ENCODE measurements at regions not wholly inside any gene's neighbourhood (a gene's known extent, or its start where the extent isn't known, plus 50 kb on each side); places are given as distances from the start of the nearest gene placed in this dataset.

DNA sequence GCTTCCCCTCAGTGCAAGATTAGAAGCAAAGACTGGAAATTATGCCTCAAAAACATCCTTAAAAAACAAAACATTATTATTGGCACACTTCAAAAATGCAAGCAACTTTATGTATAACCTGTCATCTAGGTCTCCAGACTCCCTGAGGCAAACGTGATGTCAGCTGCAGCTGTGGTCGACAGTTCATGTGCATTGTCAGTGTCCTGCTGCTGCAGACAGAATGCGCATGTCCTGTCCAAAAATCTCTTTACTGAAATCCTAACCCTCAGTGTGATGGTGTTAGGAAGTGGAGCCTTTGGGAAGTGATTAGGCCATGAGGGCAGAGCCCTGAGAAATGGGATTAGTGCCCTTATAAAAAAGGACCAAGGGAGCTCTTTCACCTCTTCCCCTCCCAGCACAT is 126.9 kb downstream of the CYRIA start:
- H3K9ac ChIP-seq (ENCODE audit: low read length in 5 of 5), result no peak overlapping the region
- no peaks in the 10 kb centered on the region for H3K4me1 ChIP-seq (ENCODE audit: control insufficient read depth in 5 of 5, insufficient read depth in 5 of 5, low read length in 5 of 5)
- no peak overlapping the region for H3K4me3 ChIP-seq (ENCODE audit: low read depth in 1 of 5, low read length in 5 of 5)
- no peaks in the 10 kb centered on the region for H3K9me3 ChIP-seq (ENCODE audit: control insufficient read depth in 5 of 5, low read length in 5 of 5)
- no peaks in the 10 kb centered on the region for H3K36me3 ChIP-seq (ENCODE audit: control insufficient read depth in 5 of 5, insufficient read depth in 5 of 5, low read length in 5 of 5)
- no peak overlapping the region for H3K27ac ChIP-seq (ENCODE audit: low read depth, low read length)
- H3K27me3 ChIP-seq (ENCODE audit: control insufficient read depth in 5 of 5, insufficient read depth in 4 of 5, low read length in 5 of 5), result peaks cover 0 to 4% (median 0%) of the 10 kb centered on the region in 5 donors

DNA sequence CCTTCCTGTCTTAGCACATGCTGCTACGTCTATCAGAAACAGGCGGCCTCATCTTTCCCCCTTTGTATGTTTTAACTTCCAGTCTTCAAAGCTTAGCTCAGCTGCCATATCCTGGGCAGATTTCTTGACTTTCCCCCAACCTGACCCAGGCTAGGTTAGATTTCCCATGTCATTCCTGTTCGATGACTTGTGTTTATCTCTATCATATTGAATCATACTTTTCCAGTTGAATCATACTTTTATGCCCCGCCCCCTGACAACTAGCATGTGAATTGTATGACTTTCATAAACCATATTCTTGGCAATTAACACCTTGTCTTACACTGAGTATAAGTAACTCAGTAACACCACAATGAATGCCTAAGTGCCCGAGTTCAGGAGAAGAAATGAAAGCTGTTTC is 128.3 kb downstream of the CYRIA start:
- H3K4me3 ChIP-seq (ENCODE audit: low read depth in 1 of 5, low read length in 5 of 5), result no peak overlapping the region
- H3K27me3 ChIP-seq (ENCODE audit: control insufficient read depth in 5 of 5, insufficient read depth in 4 of 5, low read length in 5 of 5), result peaks cover 0 to 4% (median 0%) of the 10 kb centered on the region in 5 donors
- H3K27ac ChIP-seq (ENCODE audit: low read depth, low read length), result no peak overlapping the region
- H3K36me3 ChIP-seq (ENCODE audit: control insufficient read depth in 5 of 5, insufficient read depth in 5 of 5, low read length in 5 of 5), result no peaks in the 10 kb centered on the region
- H3K9me3 ChIP-seq (ENCODE audit: control insufficient read depth in 5 of 5, low read length in 5 of 5), result no peaks in the 10 kb centered on the region
- H3K9ac ChIP-seq (ENCODE audit: low read length in 5 of 5), result no peak overlapping the region
- no peaks in the 10 kb centered on the region for H3K4me1 ChIP-seq (ENCODE audit: control insufficient read depth in 5 of 5, insufficient read depth in 5 of 5, low read length in 5 of 5)

DNA sequence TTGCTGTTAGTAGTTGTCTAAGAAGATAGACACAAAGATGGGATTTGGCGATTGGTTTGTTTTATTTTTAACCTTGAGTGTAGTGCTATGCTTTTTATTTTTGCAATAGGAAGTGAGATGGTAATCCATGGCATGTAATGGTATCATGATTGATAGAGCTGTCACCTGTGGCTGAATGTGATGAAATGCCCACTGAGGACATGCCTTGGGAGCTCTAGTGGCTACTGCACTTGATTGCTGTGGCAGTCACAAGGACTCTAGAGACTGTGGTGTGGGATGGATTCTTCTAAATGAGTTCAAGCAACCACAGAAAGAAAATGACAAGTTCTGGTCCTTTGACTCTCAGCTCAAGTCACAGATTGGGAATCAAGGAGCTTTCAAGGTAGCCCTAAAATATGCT is 139.4 kb downstream of the CYRIA start:
- Histone ChIP-seq H3K9me3 (ENCODE audit: control insufficient read depth in 5 of 5, low read length in 5 of 5) (no peaks in the 10 kb centered on the region), H3K4me1 (ENCODE audit: control insufficient read depth in 5 of 5, insufficient read depth in 5 of 5, low read length in 5 of 5) (peaks cover 0 to 4% (median 0%) of the 10 kb centered on the region in 5 donors), H3K27me3 (ENCODE audit: control insufficient read depth in 5 of 5, insufficient read depth in 4 of 5, low read length in 5 of 5) (peaks cover 0 to 4% (median 0%) of the 10 kb centered on the region in 5 donors), H3K9ac (ENCODE audit: low read length in 5 of 5) (no peak overlapping the region), H3K4me3 (ENCODE audit: low read depth in 1 of 5, low read length in 5 of 5) (no peak overlapping the region), H3K27ac (ENCODE audit: low read depth, low read length) (no peak overlapping the region), H3K36me3 (ENCODE audit: control insufficient read depth in 5 of 5, insufficient read depth in 5 of 5, low read length in 5 of 5) (no peaks in the 10 kb centered on the region)

DNA sequence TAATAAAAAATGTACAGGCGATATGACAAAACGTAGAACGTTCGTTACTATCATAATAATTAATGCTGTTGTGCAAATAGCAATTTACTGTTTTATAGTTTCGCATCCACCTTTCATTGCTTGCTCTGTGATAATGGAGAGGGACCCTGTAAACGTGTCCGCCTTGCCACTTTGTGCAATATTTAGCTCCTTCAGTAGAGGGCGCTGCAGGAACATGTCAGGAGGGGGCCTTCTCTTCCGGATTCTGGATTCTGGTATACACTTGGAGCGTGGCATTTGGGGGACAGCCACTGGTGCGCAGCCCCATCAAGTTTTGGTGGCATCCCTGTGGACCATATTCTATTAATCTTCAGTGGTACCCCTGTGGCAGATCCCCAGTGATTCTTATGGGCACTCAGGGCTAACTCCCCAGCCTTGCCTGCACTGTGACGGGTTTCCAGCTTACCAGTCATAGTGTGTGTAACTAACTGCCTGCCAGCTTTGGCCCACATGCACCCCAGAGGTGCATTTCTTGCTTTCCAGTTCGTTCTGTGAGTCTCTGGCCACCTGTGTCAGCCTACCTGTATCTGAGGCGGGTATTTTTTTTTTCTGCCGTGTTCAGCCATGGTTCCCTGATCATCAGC is 140.3 kb downstream of the CYRIA start:
- H3K9ac ChIP-seq (ENCODE audit: low read length in 5 of 5), result no peak overlapping the region
- H3K4me3 ChIP-seq (ENCODE audit: low read depth in 1 of 5, low read length in 5 of 5), result no peak overlapping the region
- no peaks in the 10 kb centered on the region for H3K9me3 ChIP-seq (ENCODE audit: control insufficient read depth in 5 of 5, low read length in 5 of 5)
- no peak overlapping the region for H3K27ac ChIP-seq (ENCODE audit: low read depth, low read length)
- no peaks in the 10 kb centered on the region for H3K36me3 ChIP-seq (ENCODE audit: control insufficient read depth in 5 of 5, insufficient read depth in 5 of 5, low read length in 5 of 5)
- peaks cover 0 to 6% (median 0%) of the 10 kb centered on the region in 5 donors for H3K27me3 ChIP-seq (ENCODE audit: control insufficient read depth in 5 of 5, insufficient read depth in 4 of 5, low read length in 5 of 5)
- H3K4me1 ChIP-seq (ENCODE audit: control insufficient read depth in 5 of 5, insufficient read depth in 5 of 5, low read length in 5 of 5), result peaks cover 0 to 4% (median 0%) of the 10 kb centered on the region in 5 donors

DNA sequence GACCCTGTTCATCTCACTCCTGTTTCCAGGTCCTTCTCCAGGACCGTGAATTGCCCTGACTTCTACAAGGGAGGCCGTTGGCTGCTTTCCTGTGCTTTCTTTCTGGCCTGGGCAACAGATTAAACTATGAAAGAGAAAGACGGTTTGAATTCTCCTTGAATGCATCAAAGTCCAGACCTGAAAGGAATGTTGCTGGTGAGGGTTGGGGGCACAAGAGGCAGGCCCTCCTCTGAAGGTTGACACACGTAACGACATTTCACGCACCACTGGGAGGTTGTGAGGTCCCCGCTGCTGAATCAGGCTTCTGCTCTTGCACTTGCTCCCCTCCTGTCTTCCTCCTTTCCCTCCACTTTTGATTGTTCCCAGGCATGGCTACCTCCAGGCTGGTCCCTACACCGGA is 141.9 kb downstream of the CYRIA start:
- Histone ChIP-seq H3K4me3 (ENCODE audit: low read depth in 1 of 5, low read length in 5 of 5) (no peak overlapping the region), H3K9me3 (ENCODE audit: control insufficient read depth in 5 of 5, low read length in 5 of 5) (no peaks in the 10 kb centered on the region), H3K27me3 (ENCODE audit: control insufficient read depth in 5 of 5, insufficient read depth in 4 of 5, low read length in 5 of 5) (peaks cover 0 to 6% (median 0%) of the 10 kb centered on the region in 5 donors), H3K9ac (ENCODE audit: low read length in 5 of 5) (no peak overlapping the region), H3K36me3 (ENCODE audit: control insufficient read depth in 5 of 5, insufficient read depth in 5 of 5, low read length in 5 of 5) (no peaks in the 10 kb centered on the region), H3K4me1 (ENCODE audit: control insufficient read depth in 5 of 5, insufficient read depth in 5 of 5, low read length in 5 of 5) (peaks cover 0 to 4% (median 0%) of the 10 kb centered on the region in 5 donors), H3K27ac (ENCODE audit: low read depth, low read length) (no peak overlapping the region)

DNA sequence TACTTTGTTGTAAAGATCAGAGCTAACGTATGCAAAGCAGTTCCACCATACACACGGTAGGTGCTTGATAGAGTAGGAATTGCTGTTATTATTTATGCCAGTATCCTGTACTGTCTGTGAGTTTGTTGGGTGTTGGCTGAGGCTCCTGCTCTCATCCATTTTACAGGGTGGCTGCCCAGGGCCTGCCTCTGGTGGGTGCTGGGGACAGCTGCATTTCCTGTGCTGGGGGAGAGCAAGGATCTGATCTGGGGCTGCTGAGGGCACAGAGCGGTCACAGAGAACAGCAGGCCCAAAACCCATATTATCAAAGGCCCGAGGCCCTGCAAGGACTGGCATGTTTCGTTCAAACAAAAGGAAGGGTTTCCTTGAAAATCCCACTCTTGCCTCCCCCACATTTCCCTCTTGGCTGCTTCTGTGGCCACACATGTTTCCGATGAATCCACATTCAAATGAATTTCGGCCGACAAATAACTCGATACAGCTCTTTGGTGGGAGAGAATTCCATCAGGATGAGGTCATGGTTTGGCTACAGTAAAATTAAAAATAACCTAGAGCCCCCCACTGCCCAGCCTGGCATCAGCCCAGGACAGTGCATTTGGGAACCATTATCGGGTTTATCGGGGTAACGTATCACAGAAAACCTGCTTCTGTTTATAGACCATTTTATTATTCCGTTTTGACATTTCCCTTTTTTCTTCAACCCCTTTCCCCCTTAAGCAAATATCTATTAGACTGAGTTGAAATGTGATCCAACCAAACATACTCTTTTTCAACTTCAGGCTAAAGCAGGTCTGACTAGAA is 143.4 kb downstream of the CYRIA start:
- Histone ChIP-seq H3K4me3 (ENCODE audit: low read depth in 1 of 5, low read length in 5 of 5) (no peak overlapping the region), H3K4me1 (ENCODE audit: control insufficient read depth in 5 of 5, insufficient read depth in 5 of 5, low read length in 5 of 5) (peaks cover 0 to 4% (median 0%) of the 10 kb centered on the region in 5 donors), H3K36me3 (ENCODE audit: control insufficient read depth in 5 of 5, insufficient read depth in 5 of 5, low read length in 5 of 5) (no peaks in the 10 kb centered on the region), H3K27me3 (ENCODE audit: control insufficient read depth in 5 of 5, insufficient read depth in 4 of 5, low read length in 5 of 5) (peaks cover 0 to 9% (median 0%) of the 10 kb centered on the region in 5 donors), H3K9me3 (ENCODE audit: control insufficient read depth in 5 of 5, low read length in 5 of 5) (no peaks in the 10 kb centered on the region), H3K9ac (ENCODE audit: low read length in 5 of 5) (no peak overlapping the region), H3K27ac (ENCODE audit: low read depth, low read length) (no peak overlapping the region)

DNA sequence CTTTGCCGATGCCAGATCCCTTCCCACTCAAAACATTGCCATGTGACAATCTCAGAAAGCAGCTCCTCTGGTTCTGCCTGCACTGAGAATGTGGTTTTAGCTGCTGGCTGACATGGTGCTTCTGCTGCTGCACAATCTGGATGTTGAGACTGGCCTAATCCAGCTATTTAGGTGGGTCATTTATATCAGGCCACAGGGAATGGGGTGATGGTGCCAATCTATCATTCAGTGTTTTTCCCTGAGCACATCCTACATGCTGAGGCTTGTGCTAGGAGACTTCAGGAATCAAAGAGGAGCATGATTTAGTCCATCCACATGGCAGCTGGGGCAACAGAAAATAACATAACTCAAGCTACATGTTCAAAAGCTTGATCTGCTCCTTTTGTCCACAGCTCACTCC is 144.7 kb downstream of the CYRIA start:
- Histone ChIP-seq H3K9me3 (ENCODE audit: control insufficient read depth in 5 of 5, low read length in 5 of 5) (no peaks in the 10 kb centered on the region), H3K9ac (ENCODE audit: low read length in 5 of 5) (no peak overlapping the region), H3K4me3 (ENCODE audit: low read depth in 1 of 5, low read length in 5 of 5) (no peak overlapping the region), H3K36me3 (ENCODE audit: control insufficient read depth in 5 of 5, insufficient read depth in 5 of 5, low read length in 5 of 5) (no peaks in the 10 kb centered on the region), H3K27ac (ENCODE audit: low read depth, low read length) (no peak overlapping the region), H3K27me3 (ENCODE audit: control insufficient read depth in 5 of 5, insufficient read depth in 4 of 5, low read length in 5 of 5) (peaks cover 0 to 9% (median under 1%) of the 10 kb centered on the region in 5 donors), H3K4me1 (ENCODE audit: control insufficient read depth in 5 of 5, insufficient read depth in 5 of 5, low read length in 5 of 5) (peaks cover 0 to 4% (median 0%) of the 10 kb centered on the region in 5 donors)

DNA sequence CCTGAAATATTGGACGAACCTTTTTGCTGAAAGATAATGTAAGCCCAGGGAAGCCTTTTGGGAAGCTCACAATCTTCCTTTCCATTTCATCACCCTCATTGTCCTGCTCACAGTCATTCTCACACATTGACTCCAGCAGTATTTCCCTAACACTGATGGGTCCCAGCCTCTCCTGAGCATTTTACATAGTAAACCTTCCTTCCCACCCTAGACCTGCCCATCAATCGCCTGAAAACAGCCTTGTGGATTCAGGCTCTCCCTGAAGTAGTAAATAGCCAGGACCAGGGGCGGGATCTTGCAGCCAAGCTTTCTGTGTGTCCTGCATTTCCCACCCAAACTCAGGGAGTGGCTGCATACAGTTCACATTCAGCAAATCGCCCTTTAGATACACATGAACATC is 149.9 kb downstream of the CYRIA start:
- no peak overlapping the region for H3K9ac ChIP-seq (ENCODE audit: low read length in 5 of 5)

DNA sequence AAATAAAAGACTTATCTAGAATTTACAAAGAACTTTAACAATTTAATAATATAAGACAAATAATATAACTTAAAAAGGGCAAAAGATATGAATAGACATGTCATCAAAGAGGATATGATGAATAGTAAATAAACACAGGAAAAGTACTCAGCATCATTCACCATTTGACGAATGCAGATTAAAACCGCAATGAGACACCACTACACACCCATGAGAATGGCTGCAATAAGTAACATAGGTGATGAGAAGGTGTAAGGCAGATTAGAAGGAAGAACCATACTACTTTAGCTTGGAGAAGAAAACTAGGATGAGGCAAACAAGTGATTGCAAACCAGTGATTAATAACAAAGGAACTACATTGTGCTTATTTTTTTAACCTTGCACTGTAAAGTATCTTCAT is 152.0 kb downstream of the CYRIA start:
- H3K4me1 ChIP-seq (ENCODE audit: control insufficient read depth in 5 of 5, insufficient read depth in 5 of 5, low read length in 5 of 5), result no peaks in the 10 kb centered on the region
- H3K9me3 ChIP-seq (ENCODE audit: control insufficient read depth in 5 of 5, low read length in 5 of 5), result no peaks in the 10 kb centered on the region
- H3K9ac ChIP-seq (ENCODE audit: low read length in 5 of 5), result no peak overlapping the region
- peaks cover 9 to 15% (median 13%) of the 10 kb centered on the region in 5 donors for H3K27me3 ChIP-seq (ENCODE audit: control insufficient read depth in 5 of 5, insufficient read depth in 4 of 5, low read length in 5 of 5)
- H3K27ac ChIP-seq (ENCODE audit: low read depth, low read length), result no peak overlapping the region
- no peaks in the 10 kb centered on the region for H3K36me3 ChIP-seq (ENCODE audit: control insufficient read depth in 5 of 5, insufficient read depth in 5 of 5, low read length in 5 of 5)
- no peak overlapping the region for H3K4me3 ChIP-seq (ENCODE audit: low read depth in 1 of 5, low read length in 5 of 5)

More for the DNA sequence above, 149.9 kb downstream of the CYRIA start:
- H3K36me3 ChIP-seq (ENCODE audit: control insufficient read depth in 5 of 5, insufficient read depth in 5 of 5, low read length in 5 of 5), result no peaks in the 10 kb centered on the region
- no peaks in the 10 kb centered on the region for H3K9me3 ChIP-seq (ENCODE audit: control insufficient read depth in 5 of 5, low read length in 5 of 5)
- H3K27ac ChIP-seq (ENCODE audit: low read depth, low read length), result no peak overlapping the region
- no peaks in the 10 kb centered on the region for H3K4me1 ChIP-seq (ENCODE audit: control insufficient read depth in 5 of 5, insufficient read depth in 5 of 5, low read length in 5 of 5)
- H3K4me3 ChIP-seq (ENCODE audit: low read depth in 1 of 5, low read length in 5 of 5), result no peak overlapping the region
- peaks cover 3 to 8% (median 3%) of the 10 kb centered on the region in 5 donors for H3K27me3 ChIP-seq (ENCODE audit: control insufficient read depth in 5 of 5, insufficient read depth in 4 of 5, low read length in 5 of 5)

DNA sequence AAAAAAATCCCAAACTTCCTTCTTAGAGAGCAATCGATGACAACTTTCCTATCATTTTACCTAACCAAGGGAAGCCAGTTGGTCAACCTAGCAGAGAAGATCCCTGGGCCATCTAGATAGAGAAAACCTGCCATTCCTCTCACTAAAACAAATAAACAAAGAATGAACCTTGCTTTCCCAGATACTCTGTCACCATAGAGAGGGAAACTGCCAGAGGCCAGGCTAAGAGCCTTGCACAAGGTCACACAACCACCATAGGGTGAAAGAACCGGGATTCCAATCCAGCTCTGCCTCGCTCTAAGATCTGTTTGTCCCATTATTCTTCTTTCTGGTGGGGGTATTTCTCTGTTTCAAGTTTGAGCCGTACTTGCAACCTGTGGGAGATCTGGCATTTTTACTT is 154.6 kb downstream of the CYRIA start:
- Histone ChIP-seq H3K4me1 (ENCODE audit: control insufficient read depth in 5 of 5, insufficient read depth in 5 of 5, low read length in 5 of 5) (peaks cover 0 to 10% (median 5%) of the 10 kb centered on the region in 5 donors), H3K9me3 (ENCODE audit: control insufficient read depth in 5 of 5, low read length in 5 of 5) (no peaks in the 10 kb centered on the region), H3K27ac (ENCODE audit: low read depth, low read length) (no peak overlapping the region), H3K4me3 (ENCODE audit: low read depth in 1 of 5, low read length in 5 of 5) (no peak overlapping the region), H3K36me3 (ENCODE audit: control insufficient read depth in 5 of 5, insufficient read depth in 5 of 5, low read length in 5 of 5) (no peaks in the 10 kb centered on the region), H3K27me3 (ENCODE audit: control insufficient read depth in 5 of 5, insufficient read depth in 4 of 5, low read length in 5 of 5) (peaks cover 13 to 34% (median 26%) of the 10 kb centered on the region in 5 donors), H3K9ac (ENCODE audit: low read length in 5 of 5) (no peak overlapping the region)
